ENCODE measurements at regions not wholly inside any gene's neighbourhood (a gene's known extent, or its start where the extent isn't known, plus 50 kb on each side); places are given as distances from the start of the nearest gene placed in this dataset.

- no peak for DNase-seq (ENCODE audit: low read depth, low spot score)
- Histone ChIP-seq H3K4me1 (ENCODE audit: control insufficient read depth, insufficient read depth, low read length) (no peaks in the 10 kb centered on the region), H3K4me3 (ENCODE audit: low read depth in 2 of 2, low read length in 2 of 2) (no peak overlapping the region), H3K36me3 (ENCODE audit: control insufficient read depth, insufficient read depth, low read length) (no peaks in the 10 kb centered on the region), H3K9me3 (ENCODE audit: control insufficient read depth, insufficient read depth, low read depth, low read length) (no peaks in the 10 kb centered on the region), H3K27ac (ENCODE audit: low read length) (no peak overlapping the region), H3K27me3 (ENCODE audit: control insufficient read depth, insufficient read depth, low read length) (no peaks in the 10 kb centered on the region)
- POLR2A ChIA-PET, result no interaction called here
- BruUV-seq (replicated peaks), result no TSS peak
- intact Hi-C loops (cut with micrococcal nuclease; ENCODE audit: unreplicated experiment), result no loop called here
- no peak for ATAC-seq
- CTCF ChIA-PET, result no interaction called here
- in situ Hi-C loops (cut with HindIII; ENCODE audit: low pct_unique_long_range_greater_than_20kb, low sequenced_read_pairs), result no loop called here
- TF ChIP-seq POLR2AphosphoS5 (IDR thresholded peaks at IDR 0.05; ENCODE audit: low read depth, low read length) (no peak), SIN3A (IDR thresholded peaks at IDR 0.05; ENCODE audit: borderline replicate concordance, insufficient read depth, low read depth, low read length) (no peak), REST (IDR thresholded peaks at IDR 0.05; ENCODE audit: insufficient read depth in 1 of 2, low read depth in 2 of 2, low read length in 1 of 2) (no peak), TCF7L2 (IDR thresholded peaks at IDR 0.05; ENCODE audit: low read depth, low read length) (no peak), CTCF (IDR thresholded peaks at IDR 0.05) (no peak)
Measured at GRCh38 chr4:30855232-30855631, 135.1 kb downstream of the PCDH7 start.

DNA sequence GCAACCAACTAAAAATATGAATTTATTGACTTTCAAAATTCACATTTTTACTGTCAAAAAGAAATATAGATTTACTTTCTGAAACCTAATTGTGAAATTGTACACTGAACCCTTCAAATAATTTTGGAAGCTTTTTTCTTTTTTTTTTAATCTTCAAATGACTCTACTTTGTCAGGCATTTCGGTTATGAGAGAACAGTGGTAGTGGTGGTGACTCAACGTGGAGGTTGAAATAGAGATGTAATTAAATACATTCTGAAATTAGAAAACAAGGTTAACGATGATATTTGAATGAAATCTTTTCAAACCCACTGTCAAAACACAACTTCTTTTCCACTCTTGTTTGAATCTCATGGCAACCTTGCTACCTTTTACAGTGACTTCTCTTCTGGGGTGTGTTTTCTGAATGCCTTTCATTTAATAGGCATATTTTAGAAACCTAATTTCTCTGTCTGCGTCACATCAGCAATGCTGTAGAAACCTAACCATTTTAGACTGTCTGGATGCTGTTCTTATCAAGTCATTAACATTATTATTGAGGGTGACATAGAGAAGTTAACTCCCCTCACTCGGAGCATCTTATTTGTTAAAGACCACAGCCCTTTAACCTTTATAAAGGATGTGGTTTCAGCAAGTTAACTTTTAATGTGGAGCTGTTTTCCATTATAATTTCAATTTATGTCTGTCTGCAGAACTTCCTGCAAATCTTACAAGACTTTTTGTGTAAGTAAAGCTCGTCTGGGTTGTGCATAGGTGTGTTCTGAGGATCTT, 136.8 kb downstream of the PCDH7 start:
- DNase-seq (ENCODE audit: low read depth, low spot score), result no peak
- H3K27me3 ChIP-seq (ENCODE audit: control insufficient read depth, insufficient read depth, low read length), result no peaks in the 10 kb centered on the region
- no peak overlapping the region for H3K4me3 ChIP-seq (ENCODE audit: low read depth in 2 of 2, low read length in 2 of 2)
- no TSS peak for BruUV-seq (replicated peaks)
- H3K9me3 ChIP-seq (ENCODE audit: control insufficient read depth, insufficient read depth, low read depth, low read length), result no peaks in the 10 kb centered on the region
- H3K4me1 ChIP-seq (ENCODE audit: control insufficient read depth, insufficient read depth, low read length), result peaks cover 4% of the 10 kb centered on the region; the same call in 1 of the 2 replicates
- ATAC-seq, result no peak
- TF ChIP-seq CTCF (IDR thresholded peaks at IDR 0.05), result no peak
- no peak for TF ChIP-seq REST (IDR thresholded peaks at IDR 0.05; ENCODE audit: insufficient read depth in 1 of 2, low read depth in 2 of 2, low read length in 1 of 2)
- no peak for TF ChIP-seq TCF7L2 (IDR thresholded peaks at IDR 0.05; ENCODE audit: low read depth, low read length)
- TF ChIP-seq SIN3A (IDR thresholded peaks at IDR 0.05; ENCODE audit: borderline replicate concordance, insufficient read depth, low read depth, low read length), result no peak
- TF ChIP-seq POLR2AphosphoS5 (IDR thresholded peaks at IDR 0.05; ENCODE audit: low read depth, low read length), result no peak
- no peak overlapping the region for H3K27ac ChIP-seq (ENCODE audit: low read length)
- CTCF ChIA-PET, result no interaction called here
- H3K36me3 ChIP-seq (ENCODE audit: control insufficient read depth, insufficient read depth, low read length), result no peaks in the 10 kb centered on the region
- POLR2A ChIA-PET, result no interaction called here
- intact Hi-C loops (cut with micrococcal nuclease; ENCODE audit: unreplicated experiment) (no loop called here), in situ Hi-C loops (cut with HindIII; ENCODE audit: low pct_unique_long_range_greater_than_20kb, low sequenced_read_pairs) (no loop called here)

Data from Panc1 (cell line).